ENCODE measurements at regions not wholly inside any gene's neighbourhood (a gene's known extent, or its start where the extent isn't known, plus 50 kb on each side); places are given as distances from the start of the nearest gene placed in this dataset.
A peak's percentile ranks its signal among the peaks of the same experiment; 100 is the strongest.

GRCh38 chr3:144241404-144241803 lies 269.8 kb downstream of the DIPK2A start:
- no peak overlapping the region for H3K27ac Mint-ChIP-seq
- no peaks in the 10 kb centered on the region for H3K4me1 Mint-ChIP-seq
- peaks cover 2% of the 10 kb centered on the region for H3K27me3 Mint-ChIP-seq
- H3K4me3 Mint-ChIP-seq: no peak overlapping the region
- no peaks in the 10 kb centered on the region for H3K9me3 Mint-ChIP-seq
- ATAC-seq (ENCODE audit: low read depth) (no peak), DNase-seq (ENCODE audit: low spot score in 2 of 2) (no peak)
- H3K36me3 Mint-ChIP-seq: no peaks in the 10 kb centered on the region

- no peak for ATAC-seq (ENCODE audit: low read depth)
- no peaks in the 10 kb centered on the region for H3K4me1 Mint-ChIP-seq
- no peak for DNase-seq (ENCODE audit: low spot score in 2 of 2)
- no peaks in the 10 kb centered on the region for H3K9me3 Mint-ChIP-seq
- H3K27ac Mint-ChIP-seq: no peak overlapping the region
- H3K4me3 Mint-ChIP-seq: no peak overlapping the region
- no peaks in the 10 kb centered on the region for H3K36me3 Mint-ChIP-seq
- H3K27me3 Mint-ChIP-seq: peaks cover 2% of the 10 kb centered on the region
Observed at GRCh38 chr3:144242747-144243146, 271.1 kb downstream of the DIPK2A start.

GRCh38 chr3:144244662-144245061 lies 273.0 kb downstream of the DIPK2A start:
- ATAC-seq (ENCODE audit: low read depth) (no peak), DNase-seq (ENCODE audit: low spot score in 2 of 2) (no peak)
- Mint-ChIP-seq H3K4me3 (no peak overlapping the region), H3K27me3 (peaks cover 2% of the 10 kb centered on the region), H3K36me3 (no peaks in the 10 kb centered on the region), H3K4me1 (peaks cover 3% of the 10 kb centered on the region), H3K9me3 (peaks cover 3% of the 10 kb centered on the region), H3K27ac (no peak overlapping the region)

- Mint-ChIP-seq H3K36me3 (no peaks in the 10 kb centered on the region), H3K4me3 (no peak overlapping the region), H3K27me3 (peaks cover 9% of the 10 kb centered on the region), H3K9me3 (peaks cover 3% of the 10 kb centered on the region), H3K4me1 (peaks cover 3% of the 10 kb centered on the region), H3K27ac (no peak overlapping the region)
- DNase-seq (ENCODE audit: low spot score in 2 of 2): no peak
- no peak for ATAC-seq (ENCODE audit: low read depth)
Observed at GRCh38 chr3:144252896-144253295, 281.3 kb downstream of the DIPK2A start.

- H3K4me3 Mint-ChIP-seq: no peak overlapping the region
- H3K9me3 Mint-ChIP-seq: no peaks in the 10 kb centered on the region
- no peak overlapping the region for H3K27ac Mint-ChIP-seq
- DNase-seq (ENCODE audit: low spot score in 2 of 2) (no peak), ATAC-seq (ENCODE audit: low read depth) (no peak)
- peaks cover 14% of the 10 kb centered on the region for H3K27me3 Mint-ChIP-seq
- no peaks in the 10 kb centered on the region for H3K4me1 Mint-ChIP-seq
- H3K36me3 Mint-ChIP-seq: no peaks in the 10 kb centered on the region
Observed at GRCh38 chr3:144257381-144257780, 285.8 kb downstream of the DIPK2A start.

GRCh38 chr3:144259267-144259666 lies 287.6 kb downstream of the DIPK2A start:
- H3K36me3 Mint-ChIP-seq: no peaks in the 10 kb centered on the region
- H3K4me3 Mint-ChIP-seq: no peak overlapping the region

GRCh38 chr3:144263706-144264105 lies 292.1 kb downstream of the DIPK2A start:
- Mint-ChIP-seq H3K36me3 (no peaks in the 10 kb centered on the region), H3K27me3 (peaks cover 5% of the 10 kb centered on the region), H3K9me3 (no peaks in the 10 kb centered on the region), H3K27ac (no peak overlapping the region), H3K4me1 (no peaks in the 10 kb centered on the region), H3K4me3 (no peak overlapping the region)
- ATAC-seq (ENCODE audit: low read depth) (no peak), DNase-seq (ENCODE audit: low spot score in 2 of 2) (no peak)

More at GRCh38 chr3:144259267-144259666, 287.6 kb downstream of the DIPK2A start:
- peaks cover 11% of the 10 kb centered on the region for H3K27me3 Mint-ChIP-seq
- DNase-seq (ENCODE audit: low spot score in 2 of 2) (no peak), ATAC-seq (ENCODE audit: low read depth) (no peak)
- H3K27ac Mint-ChIP-seq: no peak overlapping the region
- H3K9me3 Mint-ChIP-seq: no peaks in the 10 kb centered on the region
- no peaks in the 10 kb centered on the region for H3K4me1 Mint-ChIP-seq

- H3K36me3 Mint-ChIP-seq: no peaks in the 10 kb centered on the region
- peaks cover 5% of the 10 kb centered on the region for H3K27me3 Mint-ChIP-seq
- H3K4me3 Mint-ChIP-seq: no peak overlapping the region
- H3K27ac Mint-ChIP-seq: no peak overlapping the region
- DNase-seq (ENCODE audit: low spot score in 2 of 2): no peak
- ATAC-seq (ENCODE audit: low read depth): no peak
- H3K9me3 Mint-ChIP-seq: no peaks in the 10 kb centered on the region
- H3K4me1 Mint-ChIP-seq: no peaks in the 10 kb centered on the region
Observed at GRCh38 chr3:144264350-144264749, 292.7 kb downstream of the DIPK2A start.

GRCh38 chr3:144264794-144265193 lies 293.2 kb downstream of the DIPK2A start:
- no peak for ATAC-seq (ENCODE audit: low read depth)
- no peak overlapping the region for H3K4me3 Mint-ChIP-seq
- peaks cover 5% of the 10 kb centered on the region for H3K27me3 Mint-ChIP-seq
- H3K36me3 Mint-ChIP-seq: no peaks in the 10 kb centered on the region
- no peak for DNase-seq (ENCODE audit: low spot score in 2 of 2)
- H3K27ac Mint-ChIP-seq: no peak overlapping the region
- H3K9me3 Mint-ChIP-seq: no peaks in the 10 kb centered on the region
- no peaks in the 10 kb centered on the region for H3K4me1 Mint-ChIP-seq

GRCh38 chr3:144265542-144266100 lies 294.0 kb downstream of the DIPK2A start:
- H3K36me3 Mint-ChIP-seq: no peaks in the 10 kb centered on the region
- no peaks in the 10 kb centered on the region for H3K9me3 Mint-ChIP-seq
- ATAC-seq (ENCODE audit: low read depth) (no peak), DNase-seq (ENCODE audit: low spot score in 2 of 2) (no peak)
- H3K27ac Mint-ChIP-seq: no peak overlapping the region
- H3K4me3 Mint-ChIP-seq: no peak overlapping the region
- H3K27me3 Mint-ChIP-seq: peaks cover 2% of the 10 kb centered on the region
- H3K4me1 Mint-ChIP-seq: peaks cover 4% of the 10 kb centered on the region

- DNase-seq (ENCODE audit: low spot score in 2 of 2): no peak
- no peaks in the 10 kb centered on the region for H3K27me3 Mint-ChIP-seq
- H3K36me3 Mint-ChIP-seq: no peaks in the 10 kb centered on the region
- ATAC-seq (ENCODE audit: low read depth): peak; percentile 53
- no peak overlapping the region for H3K4me3 Mint-ChIP-seq
- peaks cover 4% of the 10 kb centered on the region for H3K4me1 Mint-ChIP-seq
- H3K27ac Mint-ChIP-seq: no peak overlapping the region
- no peaks in the 10 kb centered on the region for H3K9me3 Mint-ChIP-seq
Observed at GRCh38 chr3:144270100-144270499, 298.5 kb downstream of the DIPK2A start.

- no peak overlapping the region for H3K27ac Mint-ChIP-seq
- DNase-seq (ENCODE audit: low spot score in 2 of 2) (no peak), ATAC-seq (ENCODE audit: low read depth) (no peak)
- peaks cover 4% of the 10 kb centered on the region for H3K4me1 Mint-ChIP-seq
- H3K27me3 Mint-ChIP-seq: no peaks in the 10 kb centered on the region
- no peaks in the 10 kb centered on the region for H3K36me3 Mint-ChIP-seq
- no peak overlapping the region for H3K4me3 Mint-ChIP-seq
- no peaks in the 10 kb centered on the region for H3K9me3 Mint-ChIP-seq
Observed at GRCh38 chr3:144272680-144273079, 301.1 kb downstream of the DIPK2A start.

- Mint-ChIP-seq H3K4me3 (no peak overlapping the region), H3K4me1 (peaks cover 4% of the 10 kb centered on the region), H3K27me3 (no peaks in the 10 kb centered on the region), H3K9me3 (no peaks in the 10 kb centered on the region), H3K27ac (no peak overlapping the region), H3K36me3 (no peaks in the 10 kb centered on the region)
- ATAC-seq (ENCODE audit: low read depth) (no peak), DNase-seq (ENCODE audit: low spot score in 2 of 2) (no peak)
Observed at GRCh38 chr3:144273601-144274000, 302.0 kb downstream of the DIPK2A start.

GRCh38 chr3:144275005-144275404 lies 303.4 kb downstream of the DIPK2A start:
- DNase-seq (ENCODE audit: low spot score in 2 of 2) (no peak), ATAC-seq (ENCODE audit: low read depth) (no peak)
- H3K9me3 Mint-ChIP-seq: no peaks in the 10 kb centered on the region
- H3K36me3 Mint-ChIP-seq: no peaks in the 10 kb centered on the region
- no peaks in the 10 kb centered on the region for H3K27me3 Mint-ChIP-seq
- peaks cover 4% of the 10 kb centered on the region for H3K4me1 Mint-ChIP-seq
- no peak overlapping the region for H3K27ac Mint-ChIP-seq
- H3K4me3 Mint-ChIP-seq: no peak overlapping the region

GRCh38 chr3:144282313-144282712 lies 310.7 kb downstream of the DIPK2A start:
- Mint-ChIP-seq H3K36me3 (no peaks in the 10 kb centered on the region), H3K4me3 (no peak overlapping the region), H3K9me3 (peaks cover 1% of the 10 kb centered on the region), H3K27me3 (peaks cover 2% of the 10 kb centered on the region), H3K27ac (no peak overlapping the region), H3K4me1 (no peaks in the 10 kb centered on the region)
- DNase-seq (ENCODE audit: low spot score in 2 of 2): no peak
- no peak for ATAC-seq (ENCODE audit: low read depth)
